ENCODE measurements at regions not wholly inside any gene's neighbourhood (a gene's known extent, or its start where the extent isn't known, plus 50 kb on each side); places are given as distances from the start of the nearest gene placed in this dataset.

- no peak for TF ChIP-seq SMC3 (conservative IDR thresholded peaks at IDR 0.05; ENCODE audit: poor library complexity)
- no peak for TF ChIP-seq CTCF (IDR thresholded peaks at IDR 0.05; ENCODE audit: poor library complexity, severe bottlenecking)
- TF ChIP-seq REST (IDR thresholded peaks at IDR 0.05; ENCODE audit: borderline replicate concordance) = no peak
Observed at GRCh38 chr14:97061198-97061597, 264.0 kb downstream of the VRK1 start.

Measured in neural cell (in vitro differentiated cells).